IMR-90 (cell line): ENCODE measurements at regions not wholly inside any gene's neighbourhood (a gene's known extent, or its start where the extent isn't known, plus 50 kb on each side); places are given as distances from the start of the nearest gene placed in this dataset.
"Not testable (repeated sequence)": the region's sequence is repeated elsewhere in the genome, so short reads cannot be mapped to it uniquely, and the experiment has no call there.

ENCODE experiments used
- ATAC-seq: fragments of 200-7000 bp; cut with Tn5 transposase; 2 replicates; pipeline ENCODE4 v1.9.1; 2020; ENCODE audit warnings: low read depth, mild to moderate bottlenecking, moderate library complexity
- BruUV-seq: library from RNA; stranded (reverse); fragments of 400-500 nt; replicated peaks from 2 replicates; lab custom pipeline; 2021; lab: Mats Ljungman, UMichigan
- CTCF ChIA-PET: fragments of 300-600 bp; formaldehyde crosslinking; extraction: SDS; loops from one replicate; lab custom pipeline; 2021; ENCODE audit warnings: antibody characterized with exemption; lab: Yijun Ruan, JAX
- POLR2A ChIA-PET: fragments of 300-600 bp; sonication (Branson Sonifier 250); formaldehyde crosslinking; loops from one replicate; lab custom pipeline; 2022; ENCODE audit warnings: antibody characterized with exemption; ENCODE audit not compliant: unreplicated experiment; lab: Charles Lee
- DNase-seq: peaks from one replicate; pipeline ENCODE4 v3.0.0; 2013
- H2AFZ ChIP-seq: replicated peaks from 2 replicates; pipeline ENCODE3; 2013; ENCODE audit warnings: low read length, mild to moderate bottlenecking; ENCODE audit not compliant: poor library complexity
- H2AK5ac ChIP-seq: 2 replicates; pipeline ENCODE4 v1.6.1; 2013; ENCODE audit warnings: low read depth, low read length, inconsistent platforms
- H2AK9ac ChIP-seq: replicated peaks from 2 replicates; pipeline ENCODE3; 2013; ENCODE audit warnings: mild to moderate bottlenecking, low read depth, low read length, moderate library complexity; ENCODE audit not compliant: poor library complexity
- H2BK120ac ChIP-seq: 2 replicates; pipeline ENCODE4 v1.6.1; 2013; ENCODE audit warnings: low read depth, low read length, inconsistent platforms
- H2BK15ac ChIP-seq: 3 replicates; pipeline ENCODE4 v1.6.1; 2013; ENCODE audit warnings: low read depth, low read length, inconsistent platforms
- H2BK20ac ChIP-seq: 2 replicates; pipeline ENCODE4 v1.6.1; 2013; ENCODE audit warnings: low read depth, mild to moderate bottlenecking, inconsistent platforms, low read length, moderate library complexity
- H2BK5ac ChIP-seq: 2 replicates; pipeline ENCODE4 v1.6.1; 2013; ENCODE audit warnings: mild to moderate bottlenecking, low read depth, low read length, inconsistent platforms; ENCODE audit not compliant: poor library complexity, severe bottlenecking
- H3K14ac ChIP-seq: replicated peaks from 2 replicates; pipeline ENCODE4 v1.6.1; 2013; ENCODE audit warnings: low read depth, low read length, inconsistent platforms
- H3K18ac ChIP-seq: 2 replicates; pipeline ENCODE4 v1.6.1; 2013; ENCODE audit warnings: low read depth, low read length, control low read depth
- H3K23ac ChIP-seq: 2 replicates; pipeline ENCODE4 v1.6.1; 2013; ENCODE audit warnings: low read depth, low read length, inconsistent platforms
- H3K27ac ChIP-seq: 2 replicates; pipeline ENCODE4 v1.5.1; 2013; ENCODE audit warnings: mild to moderate bottlenecking, control low read depth, low read length; ENCODE audit not compliant: insufficient read depth
- H3K27me3 ChIP-seq: 2 replicates; pipeline ENCODE4 v1.6.1; 2013; ENCODE audit warnings: low read length; ENCODE audit not compliant: control insufficient read depth, insufficient read depth
- H3K36me3 ChIP-seq: 2 replicates; pipeline ENCODE4 v1.6.1; 2013; ENCODE audit warnings: low read length, mixed read lengths; ENCODE audit not compliant: control insufficient read depth, insufficient read depth
- H3K4ac ChIP-seq: 2 replicates; pipeline ENCODE4 v1.6.1; 2013; ENCODE audit warnings: low read depth, low read length, inconsistent platforms
- H3K4me1 ChIP-seq: 2 replicates; pipeline ENCODE4 v1.6.1; 2013; ENCODE audit warnings: low read length, mixed read lengths; ENCODE audit not compliant: control insufficient read depth, insufficient read depth
- H3K4me2 ChIP-seq: 2 replicates; pipeline ENCODE4 v1.6.1; 2013; ENCODE audit warnings: low read depth, mild to moderate bottlenecking, control low read depth, low read length, moderate library complexity
- H3K4me3 ChIP-seq: 2 replicates; pipeline ENCODE4 v1.5.1; 2013; ENCODE audit warnings: low read depth, mild to moderate bottlenecking, control low read depth, low read length, moderate library complexity; ENCODE audit not compliant: insufficient read depth
- H3K56ac ChIP-seq: 2 replicates; pipeline ENCODE4 v1.6.1; 2013; ENCODE audit warnings: low read length, inconsistent platforms; ENCODE audit not compliant: insufficient read depth; ENCODE audit errors: extremely low read depth
- H3K79me1 ChIP-seq, 2 experiments: 2 replicates each; pipeline ENCODE4 v1.6.1; 2013; ENCODE audit warnings: low read length in 2 of 2, inconsistent platforms in 1 of 2, low read depth in 1 of 2
- H3K9ac ChIP-seq: 2 replicates; pipeline ENCODE4 v1.6.1; 2013; ENCODE audit warnings: low read depth, low read length, control low read depth
- H3K9me1 ChIP-seq: 2 replicates; pipeline ENCODE4 v1.6.1; 2013; ENCODE audit warnings: low read length, inconsistent platforms; ENCODE audit not compliant: insufficient read depth
- H3K9me3 ChIP-seq: 2 replicates; pipeline ENCODE4 v1.6.1; 2013; ENCODE audit warnings: low read length; ENCODE audit not compliant: control insufficient read depth, insufficient read depth
- H4K20me1 ChIP-seq: 2 replicates; pipeline ENCODE4 v1.6.1; 2013; ENCODE audit warnings: low read length, inconsistent platforms; ENCODE audit not compliant: insufficient read depth
- H4K5ac ChIP-seq: 2 replicates; pipeline ENCODE4 v1.6.1; 2013; ENCODE audit warnings: mild to moderate bottlenecking, low read depth, low read length, control low read depth
- H4K8ac ChIP-seq, 2 experiments: 2 replicates each; pipeline ENCODE4 v1.6.1; 2013; ENCODE audit warnings: low read depth in 2 of 2, low read length in 2 of 2, control low read depth in 1 of 2, inconsistent platforms in 1 of 2
- H4K91ac ChIP-seq: 2 replicates; pipeline ENCODE4 v1.6.1; 2013; ENCODE audit warnings: low read depth, low read length, inconsistent platforms; ENCODE audit not compliant: insufficient read depth
- WGBS, 2 experiments: methylation state at CpG; one replicate each; pipeline versions ENCODE4 v1.1.5 to v1.1.7; 2013; ENCODE audit warnings: missing lambda C conversion rate in 2 of 2; ENCODE audit not compliant: insufficient read length in 1 of 2; ENCODE audit errors: extremely low coverage in 2 of 2; 5-methylcytosine and 5-hydroxymethylcytosine counted together
- dilution Hi-C: fragments of 300-500 bp; cut with HindIII; formaldehyde crosslinking; loops from one replicate; pipeline ENCODE4 v1.14.3; 2018; ENCODE audit warnings: low sequenced_read_pairs; ENCODE audit not compliant: unreplicated experiment
- in situ Hi-C: fragments of 300-500 bp; cut with MboI; formaldehyde crosslinking; loops from 3 replicates; pipeline ENCODE4 v1.14.3; 2019; ENCODE audit warnings: low sequenced_read_pairs, inconsistent platforms, mixed read lengths
- intact Hi-C: fragments of 100-400 bp; cut with micrococcal nuclease; formaldehyde crosslinking; loops from 2 replicates; pipeline ENCODE4 v1.10.0; 2022

GRCh38 chr10:133687689-133688440 lies 61.3 kb upstream of the FRG2B start:
- H3K4me1 ChIP-seq, H4K8ac ChIP-seq, H2BK15ac ChIP-seq, H4K20me1 ChIP-seq, H2AFZ ChIP-seq, H3K4me3 ChIP-seq, H2AK5ac ChIP-seq, H2BK5ac ChIP-seq, H2AK9ac ChIP-seq, intact Hi-C loops, H3K36me3 ChIP-seq, dilution Hi-C loops, H2BK120ac ChIP-seq, H4K5ac ChIP-seq, POLR2A ChIA-PET, H3K4ac ChIP-seq, H3K27ac ChIP-seq, H3K9me1 ChIP-seq, H3K4me2 ChIP-seq, H3K9ac ChIP-seq, H3K79me1 ChIP-seq, BruUV-seq, H3K27me3 ChIP-seq, H4K91ac ChIP-seq, in situ Hi-C loops, CTCF ChIA-PET, H3K56ac ChIP-seq, H3K9me3 ChIP-seq, DNase-seq, H2BK20ac ChIP-seq, H3K18ac ChIP-seq, H3K14ac ChIP-seq, H3K23ac ChIP-seq: not testable (repeated sequence)
- ATAC-seq, result peak; percentile 77
- WGBS, 2 experiments, result 31% methylated on average over 2 of the region's 6 CpGs; no CpG with 5 or more reads in 1 of the 2 experiments

- H3K4ac ChIP-seq, H3K23ac ChIP-seq, H3K4me3 ChIP-seq, CTCF ChIA-PET, H3K9me3 ChIP-seq, H4K20me1 ChIP-seq, H2AFZ ChIP-seq, dilution Hi-C loops, H3K56ac ChIP-seq, POLR2A ChIA-PET, H3K18ac ChIP-seq, DNase-seq, H4K8ac ChIP-seq, in situ Hi-C loops, H4K5ac ChIP-seq, H3K79me1 ChIP-seq, H2AK9ac ChIP-seq, ATAC-seq, H2AK5ac ChIP-seq, H3K4me1 ChIP-seq, H2BK15ac ChIP-seq, H3K27me3 ChIP-seq, H3K9me1 ChIP-seq, H3K36me3 ChIP-seq, H3K4me2 ChIP-seq, BruUV-seq, H2BK120ac ChIP-seq, H2BK20ac ChIP-seq, H2BK5ac ChIP-seq, H3K9ac ChIP-seq, H4K91ac ChIP-seq, intact Hi-C loops, H3K27ac ChIP-seq, H3K14ac ChIP-seq: not testable (repeated sequence)
- WGBS, 2 experiments, result no CpG with 5 or more reads among the region's 3 CpGs
These were observed 60.4 kb upstream of the FRG2B start for GRCh38 chr10:133686992-133687391.
